PC-3 (cell line): ENCODE measurements at regions not wholly inside any gene's neighbourhood (a gene's known extent, or its start where the extent isn't known, plus 50 kb on each side); places are given as distances from the start of the nearest gene placed in this dataset.

Source experiments
- CTCF ChIP-seq: fragments of 300-600 bp; sonication (generic); conservative IDR thresholded peaks from 2 replicates; pipeline ENCODE4 v1.5.1; 2017; ENCODE audit warnings: antibody characterized with exemption, low read depth, mild to moderate bottlenecking, low read length
- EZH2phosphoT487 ChIP-seq: fragments of 300-600 bp; sonication (generic); IDR thresholded peaks from 2 replicates; pipeline ENCODE4 v1.6.1; 2018; ENCODE audit warnings: mild to moderate bottlenecking, antibody characterized with exemption, low read length, borderline replicate concordance

- TF ChIP-seq CTCF, result no peak
- no peak for TF ChIP-seq EZH2phosphoT487
Measured at GRCh38 chr16:54525104-54525503, 238.5 kb upstream of the IRX3 start.
